AG09319 (cell line): ENCODE measurements at regions not wholly inside any gene's neighbourhood (a gene's known extent, or its start where the extent isn't known, plus 50 kb on each side); places are given as distances from the start of the nearest gene placed in this dataset.
A peak's percentile ranks its signal among the peaks of the same experiment; 100 is the strongest.

Experiments used
- DNase-seq: peaks from one replicate; pipeline ENCODE4 v3.0.0-alpha.2; 2010; ENCODE audit warnings: low read depth; ENCODE audit errors: extremely low read depth
- CTCF ChIP-seq: IDR thresholded peaks from 2 replicates; pipeline ENCODE4 v1.5.1; 2011; ENCODE audit warnings: low read depth, mild to moderate bottlenecking, inconsistent platforms, low read length, moderate library complexity

GRCh38 chr15:70328679-70329115 lies 231.0 kb upstream of the TLE3 start:
- DNase-seq: no peak
- TF ChIP-seq CTCF: no peak

- no peak for TF ChIP-seq CTCF
- peak; percentile 69 for DNase-seq
Observed at GRCh38 chr15:70327856-70328678, 230.3 kb upstream of the TLE3 start.

GRCh38 chr15:70327328-70327855 lies 229.7 kb upstream of the TLE3 start:
- no peak for DNase-seq
- no peak for TF ChIP-seq CTCF

- no peak for TF ChIP-seq CTCF
- peak; percentile 95 for DNase-seq
Observed at GRCh38 chr15:70324001-70324974, 226.6 kb upstream of the TLE3 start.

GRCh38 chr15:70323111-70323851 lies 225.6 kb upstream of the TLE3 start:
- TF ChIP-seq CTCF: no peak
- peak; percentile 29 for DNase-seq

GRCh38 chr15:70322051-70322668 lies 224.4 kb upstream of the TLE3 start:
- TF ChIP-seq CTCF: no peak

More at GRCh38 chr15:70322051-70322668, 224.4 kb upstream of the TLE3 start:
- no peak for DNase-seq
